ENCODE measurements at regions not wholly inside any gene's neighbourhood (a gene's known extent, or its start where the extent isn't known, plus 50 kb on each side); places are given as distances from the start of the nearest gene placed in this dataset.

DNA sequence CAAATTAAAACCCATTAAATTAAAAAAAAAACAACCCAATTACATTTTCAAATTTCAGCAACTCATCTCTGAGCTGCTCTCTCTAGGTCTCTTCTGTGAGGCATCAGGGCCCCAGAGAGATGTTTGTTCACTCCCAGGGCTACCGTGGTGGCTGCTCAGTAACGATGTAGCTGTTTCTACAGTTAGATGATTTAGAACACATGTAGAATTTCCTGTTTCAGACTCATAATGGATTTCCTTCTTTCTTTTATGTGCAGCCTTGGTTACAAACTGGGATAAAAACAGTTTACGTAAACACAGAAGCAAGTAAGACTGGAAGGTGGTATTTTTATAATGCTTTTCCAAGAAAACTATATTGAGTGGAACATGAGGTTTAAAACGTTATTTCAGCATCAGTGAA is 116.1 kb upstream of the CCN2 start:
- TF ChIP-seq, protein P1, sequence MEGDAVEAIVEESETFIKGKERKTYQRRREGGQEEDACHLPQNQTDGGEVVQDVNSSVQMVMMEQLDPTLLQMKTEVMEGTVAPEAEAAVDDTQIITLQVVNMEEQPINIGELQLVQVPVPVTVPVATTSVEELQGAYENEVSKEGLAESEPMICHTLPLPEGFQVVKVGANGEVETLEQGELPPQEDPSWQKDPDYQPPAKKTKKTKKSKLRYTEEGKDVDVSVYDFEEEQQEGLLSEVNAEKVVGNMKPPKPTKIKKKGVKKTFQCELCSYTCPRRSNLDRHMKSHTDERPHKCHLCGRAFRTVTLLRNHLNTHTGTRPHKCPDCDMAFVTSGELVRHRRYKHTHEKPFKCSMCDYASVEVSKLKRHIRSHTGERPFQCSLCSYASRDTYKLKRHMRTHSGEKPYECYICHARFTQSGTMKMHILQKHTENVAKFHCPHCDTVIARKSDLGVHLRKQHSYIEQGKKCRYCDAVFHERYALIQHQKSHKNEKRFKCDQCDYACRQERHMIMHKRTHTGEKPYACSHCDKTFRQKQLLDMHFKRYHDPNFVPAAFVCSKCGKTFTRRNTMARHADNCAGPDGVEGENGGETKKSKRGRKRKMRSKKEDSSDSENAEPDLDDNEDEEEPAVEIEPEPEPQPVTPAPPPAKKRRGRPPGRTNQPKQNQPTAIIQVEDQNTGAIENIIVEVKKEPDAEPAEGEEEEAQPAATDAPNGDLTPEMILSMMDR (IDR thresholded peaks at IDR 0.05 in 2 of 3, conservative IDR thresholded peaks at IDR 0.05 in 1 of 3; ENCODE audit: borderline replicate concordance in 1 of 3, insufficient read depth in 1 of 3, low read depth in 2 of 3, low read length in 2 of 3): no peak
- TF ChIP-seq FOSL1 (IDR thresholded peaks at IDR 0.05; ENCODE audit: low read depth) (no peak), YY1 (IDR thresholded peaks at IDR 0.05; ENCODE audit: extremely low read depth, insufficient replicate concordance, low read depth, low read length) (no peak), RAD21 (IDR thresholded peaks at IDR 0.05; ENCODE audit: low read depth) (no peak), EZH2 (IDR thresholded peaks at IDR 0.05) (no peak), POLR2A (IDR thresholded peaks at IDR 0.05; ENCODE audit: borderline replicate concordance, extremely low read depth, insufficient read depth, insufficient read length) (no peak)

Data from HCT116 (cell line).